NCI-H446 treated with DMSO at 0.1 percent for 48 hours (cell line): ENCODE measurements at regions not wholly inside any gene's neighbourhood (a gene's known extent, or its start where the extent isn't known, plus 50 kb on each side); places are given as distances from the start of the nearest gene placed in this dataset.

Experiments
- DNase-seq: peaks from one replicate; lab custom pipeline; 2025; lab: John Stamatoyannopoulos, UW

- DNase-seq, result peak; percentile 48
Measured at GRCh38 chr1:95167503-95167902, 50.3 kb downstream of the TLCD4 start.

GRCh38 chr1:95168028-95168427 is 50.9 kb downstream of the TLCD4 start:
- no peak for DNase-seq

- DNase-seq, result no peak
Measured at GRCh38 chr1:95168761-95169351, 51.7 kb downstream of the TLCD4 start.

- no peak for DNase-seq
Measured at GRCh38 chr1:95169548-95169947, 52.4 kb downstream of the TLCD4 start.

GRCh38 chr1:95171270-95172245 is 54.4 kb downstream of the TLCD4 start:
- peak; percentile 36 for DNase-seq

GRCh38 chr1:95176861-95177260 is 57.1 kb upstream of the RWDD3 start:
- no peak for DNase-seq

- peak; percentile 50 for DNase-seq
Measured at GRCh38 chr1:95179205-95179986, 54.6 kb upstream of the RWDD3 start.

GRCh38 chr1:95180371-95180770 is 53.6 kb upstream of the RWDD3 start:
- DNase-seq, result no peak

GRCh38 chr1:95181096-95181495 is 52.9 kb upstream of the RWDD3 start:
- DNase-seq, result no peak

GRCh38 chr1:95183952-95184351 is 50.1 kb upstream of the RWDD3 start:
- DNase-seq, result no peak
